ENCODE measurements at regions not wholly inside any gene's neighbourhood (a gene's known extent, or its start where the extent isn't known, plus 50 kb on each side); places are given as distances from the start of the nearest gene placed in this dataset.

GRCh38 chr7:48708635-48709034 lies 215.7 kb upstream of the CDC14C start:
- ChIA-PET CTCF (no interaction called here), POLR2A (no interaction called here)
- DNase-seq (ENCODE audit: low read depth in 1 of 2, low spot score in 1 of 2) (no peak), FAIRE-seq (no peak), ATAC-seq (no peak)
- Histone ChIP-seq H3K4me3 (no peak overlapping the region), H3K9me3 (no peaks in the 10 kb centered on the region), H3K4me1 (no peaks in the 10 kb centered on the region), H3K4me2 (no peak overlapping the region), H3K27ac (no peak overlapping the region)
- 9% methylated on average over 7 of the region's 7 CpGs for WGBS (ENCODE audit: missing lambda C conversion rate)
- no peak for TF ChIP-seq RNF2 (IDR thresholded peaks at IDR 0.05; ENCODE audit: borderline replicate concordance, low read depth)
- TF ChIP-seq MAX (IDR thresholded peaks at IDR 0.05): no peak
- no peak for TF ChIP-seq NR3C1 (IDR thresholded peaks at IDR 0.05)
- TF ChIP-seq POLR2A (IDR thresholded peaks at IDR 0.05; ENCODE audit: low read length): no peak
- no peak for TF ChIP-seq CHD4 (IDR thresholded peaks at IDR 0.05; ENCODE audit: borderline replicate concordance)
- no peak for TF ChIP-seq BHLHE40 (IDR thresholded peaks at IDR 0.05; ENCODE audit: low read depth, low read length)
- TF ChIP-seq HOXB13 (CRISPR knock-in tag; IDR thresholded peaks at IDR 0.05; ENCODE audit: low read depth): no peak

- Histone ChIP-seq H3K4me2 (no peak overlapping the region), H3K27ac (no peak overlapping the region), H3K9me3 (no peaks in the 10 kb centered on the region), H3K4me3 (no peak overlapping the region), H3K4me1 (no peaks in the 10 kb centered on the region)
- POLR2A ChIA-PET: no interaction called here
- ATAC-seq: no peak
- CTCF ChIA-PET: interaction anchor here (0.7 kb wide), 1 partner anchor 9 kb away, joined by 3 read pairs; no protein-coding TSS in a partner anchor
- no peak for FAIRE-seq
- TF ChIP-seq RARB (CRISPR knock-in tag; IDR thresholded peaks at IDR 0.05) (no peak), BCL3 (IDR thresholded peaks at IDR 0.05) (no peak), FOSB (CRISPR knock-in tag; IDR thresholded peaks at IDR 0.05) (no peak), NFE2L2 (conservative IDR thresholded peaks at IDR 0.05; ENCODE audit: low read length) (no peak), CBX8 (IDR thresholded peaks at IDR 0.05) (no peak), EHF (CRISPR knock-in tag; IDR thresholded peaks at IDR 0.05) (no peak), EP300 (IDR thresholded peaks at IDR 0.05) (no peak), MAX (IDR thresholded peaks at IDR 0.05) (no peak), ATOH8 (CRISPR knock-in tag; IDR thresholded peaks at IDR 0.05; ENCODE audit: low read depth) (no peak), HES2 (IDR thresholded peaks at IDR 0.05) (no peak), HEYL (CRISPR knock-in tag; IDR thresholded peaks at IDR 0.05) (no peak), JUN (IDR thresholded peaks at IDR 0.05) (no peak), POLR2AphosphoS2 (conservative IDR thresholded peaks at IDR 0.05; ENCODE audit: low read length) (no peak), RCOR1 (IDR thresholded peaks at IDR 0.05; ENCODE audit: low read depth, low read length) (no peak)
- whole genome bisulfite sequencing (ENCODE audit: missing lambda C conversion rate): 0% methylated on average over 2 of the region's 2 CpGs
- no peak for DNase-seq (ENCODE audit: low read depth in 1 of 2, low spot score in 1 of 2)
Observed at GRCh38 chr7:48710995-48711394, 213.4 kb upstream of the CDC14C start.

- DNase-seq (ENCODE audit: low read depth in 1 of 2, low spot score in 1 of 2) (no peak), FAIRE-seq (no peak), ATAC-seq (no peak)
- ChIA-PET CTCF (no interaction called here), POLR2A (no interaction called here)
- H3K27ac ChIP-seq: no peak overlapping the region
- no peaks in the 10 kb centered on the region for H3K4me1 ChIP-seq
- no peak overlapping the region for H3K4me2 ChIP-seq
- WGBS (ENCODE audit: missing lambda C conversion rate): 2% methylated on average over 2 of the region's 2 CpGs
- H3K9me3 ChIP-seq: no peaks in the 10 kb centered on the region
- H3K4me3 ChIP-seq: no peak overlapping the region
- TF ChIP-seq REST (IDR thresholded peaks at IDR 0.05) (no peak), EHMT2 (IDR thresholded peaks at IDR 0.05; ENCODE audit: low read depth) (no peak), CBX8 (IDR thresholded peaks at IDR 0.05) (no peak), TP53 (CRISPR knock-in tag; IDR thresholded peaks at IDR 0.05) (no peak), GATA3 (IDR thresholded peaks at IDR 0.05; ENCODE audit: borderline replicate concordance) (no peak), EP300 (IDR thresholded peaks at IDR 0.05) (no peak), HOXB5 (CRISPR knock-in tag; IDR thresholded peaks at IDR 0.05) (no peak), ZFP36 (IDR thresholded peaks at IDR 0.05; ENCODE audit: borderline replicate concordance, partially characterized antibody) (no peak), CHD2 (IDR thresholded peaks at IDR 0.05; ENCODE audit: low read length, partially characterized antibody) (no peak), RNF2 (IDR thresholded peaks at IDR 0.05; ENCODE audit: borderline replicate concordance, low read depth) (no peak), HMGXB4 (CRISPR knock-in tag; IDR thresholded peaks at IDR 0.05; ENCODE audit: borderline replicate concordance) (no peak)
Observed at GRCh38 chr7:48718731-48719378, 205.5 kb upstream of the CDC14C start.

All from A549 (cell line).